ENCODE measurements at regions not wholly inside any gene's neighbourhood (a gene's known extent, or its start where the extent isn't known, plus 50 kb on each side); places are given as distances from the start of the nearest gene placed in this dataset.

GRCh38 chr10:121205625-121206024 is 354.5 kb downstream of the WDR11 start:
- TF ChIP-seq CTCF (IDR thresholded peaks at IDR 0.05) (no peak), POLR2A (IDR thresholded peaks at IDR 0.05) (no peak)
